ENCODE measurements at regions not wholly inside any gene's neighbourhood (a gene's known extent, or its start where the extent isn't known, plus 50 kb on each side); places are given as distances from the start of the nearest gene placed in this dataset.

GRCh38 chr15:70416829-70417228 is 319.1 kb upstream of the TLE3 start:
- 33 to 49% (median 37%) methylated on average over 2 of the region's 2 CpGs for WGBS, 4 donors
- no peaks in the 10 kb centered on the region for H3K9me3 ChIP-seq (replicated peaks in 1 of 3)

GRCh38 chr15:70415398-70415797 is 317.7 kb upstream of the TLE3 start:
- H3K4me1 ChIP-seq (replicated peaks in 1 of 2), result no peaks in the 10 kb centered on the region
- peaks cover 7% of the 10 kb centered on the region for H3K27me3 ChIP-seq
- TF ChIP-seq POLR2A (IDR thresholded peaks at IDR 0.05) (no peak), CTCF (IDR thresholded peaks at IDR 0.05) (no peak)
- no peak overlapping the region for H3K27ac ChIP-seq
- H3K9me3 ChIP-seq (replicated peaks in 1 of 3), result no peaks in the 10 kb centered on the region
- intact Hi-C loops (cut with DNase I), result no loop called here
- DNase-seq, result no peak
- no peak overlapping the region for H3K4me3 ChIP-seq
- H3K36me3 ChIP-seq (replicated peaks in 1 of 2), result no peaks in the 10 kb centered on the region
- 64 to 73% (median 68%) methylated on average over 9 to 18 of the region's 18 CpGs for WGBS, 4 donors

More at GRCh38 chr15:70416829-70417228, 319.1 kb upstream of the TLE3 start:
- Histone ChIP-seq H3K36me3 (replicated peaks in 1 of 2) (no peaks in the 10 kb centered on the region), H3K4me1 (replicated peaks in 1 of 2) (no peaks in the 10 kb centered on the region), H3K4me3 (no peak overlapping the region), H3K27me3 (peaks cover 9% of the 10 kb centered on the region), H3K27ac (no peak overlapping the region)
- no peak for DNase-seq
- TF ChIP-seq POLR2A (IDR thresholded peaks at IDR 0.05) (no peak), CTCF (IDR thresholded peaks at IDR 0.05) (no peak)
- intact Hi-C loops (cut with DNase I), result no loop called here

- no peak for DNase-seq
- Histone ChIP-seq H3K27ac (no peak overlapping the region), H3K36me3 (replicated peaks in 1 of 2) (no peaks in the 10 kb centered on the region), H3K27me3 (peaks cover 4% of the 10 kb centered on the region), H3K4me3 (no peak overlapping the region), H3K9me3 (replicated peaks in 1 of 3) (no peaks in the 10 kb centered on the region), H3K4me1 (replicated peaks in 1 of 2) (no peaks in the 10 kb centered on the region)
- intact Hi-C loops (cut with DNase I), result no loop called here
- 74 to 90% (median 85%) methylated on average over 5 of the region's 5 CpGs for WGBS, 4 donors
- TF ChIP-seq POLR2A (IDR thresholded peaks at IDR 0.05) (no peak), CTCF (IDR thresholded peaks at IDR 0.05) (no peak)
Observed at GRCh38 chr15:70414626-70415025, 316.9 kb upstream of the TLE3 start.

- DNase-seq, result no peak
- TF ChIP-seq POLR2A (IDR thresholded peaks at IDR 0.05) (no peak), CTCF (IDR thresholded peaks at IDR 0.05) (no peak)
- Histone ChIP-seq H3K27me3 (peaks cover 4% of the 10 kb centered on the region), H3K27ac (no peak overlapping the region), H3K9me3 (replicated peaks in 1 of 3) (no peaks in the 10 kb centered on the region), H3K4me3 (no peak overlapping the region), H3K4me1 (replicated peaks in 1 of 2) (no peaks in the 10 kb centered on the region), H3K36me3 (replicated peaks in 1 of 2) (no peaks in the 10 kb centered on the region)
- intact Hi-C loops (cut with DNase I), result no loop called here
Observed at GRCh38 chr15:70412794-70413193, 315.1 kb upstream of the TLE3 start.
